ENCODE measurements at regions not wholly inside any gene's neighbourhood (a gene's known extent, or its start where the extent isn't known, plus 50 kb on each side); places are given as distances from the start of the nearest gene placed in this dataset.

- TF ChIP-seq, protein P1, sequence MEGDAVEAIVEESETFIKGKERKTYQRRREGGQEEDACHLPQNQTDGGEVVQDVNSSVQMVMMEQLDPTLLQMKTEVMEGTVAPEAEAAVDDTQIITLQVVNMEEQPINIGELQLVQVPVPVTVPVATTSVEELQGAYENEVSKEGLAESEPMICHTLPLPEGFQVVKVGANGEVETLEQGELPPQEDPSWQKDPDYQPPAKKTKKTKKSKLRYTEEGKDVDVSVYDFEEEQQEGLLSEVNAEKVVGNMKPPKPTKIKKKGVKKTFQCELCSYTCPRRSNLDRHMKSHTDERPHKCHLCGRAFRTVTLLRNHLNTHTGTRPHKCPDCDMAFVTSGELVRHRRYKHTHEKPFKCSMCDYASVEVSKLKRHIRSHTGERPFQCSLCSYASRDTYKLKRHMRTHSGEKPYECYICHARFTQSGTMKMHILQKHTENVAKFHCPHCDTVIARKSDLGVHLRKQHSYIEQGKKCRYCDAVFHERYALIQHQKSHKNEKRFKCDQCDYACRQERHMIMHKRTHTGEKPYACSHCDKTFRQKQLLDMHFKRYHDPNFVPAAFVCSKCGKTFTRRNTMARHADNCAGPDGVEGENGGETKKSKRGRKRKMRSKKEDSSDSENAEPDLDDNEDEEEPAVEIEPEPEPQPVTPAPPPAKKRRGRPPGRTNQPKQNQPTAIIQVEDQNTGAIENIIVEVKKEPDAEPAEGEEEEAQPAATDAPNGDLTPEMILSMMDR (conservative IDR thresholded peaks at IDR 0.05; ENCODE audit: low read depth, low read length): no peak
- TF ChIP-seq EZH2 (IDR thresholded peaks at IDR 0.05; ENCODE audit: borderline replicate concordance, low read depth, low read length, poor library complexity, severe bottlenecking): no peak
These were observed 233.4 kb downstream of the TEX36 start for GRCh38 chr10:125449571-125449970.
